ENCODE measurements at regions not wholly inside any gene's neighbourhood (a gene's known extent, or its start where the extent isn't known, plus 50 kb on each side); places are given as distances from the start of the nearest gene placed in this dataset.

- Histone ChIP-seq H3K4me3 (ENCODE audit: insufficient read depth, low read depth, low read length, poor library complexity, severe bottlenecking) (no peak overlapping the region), H3K36me3 (ENCODE audit: control insufficient read depth, insufficient read depth, low read length) (no peaks in the 10 kb centered on the region), H3K27ac (ENCODE audit: insufficient read depth, low read length, poor library complexity, severe bottlenecking) (no peak overlapping the region), H3K9me3 (ENCODE audit: control insufficient read depth, low read length) (no peaks in the 10 kb centered on the region), H3K27me3 (replicated peaks; ENCODE audit: control insufficient read depth, insufficient read depth, low read length, poor library complexity, severe bottlenecking) (peaks cover 3% of the 10 kb centered on the region), H3K4me1 (ENCODE audit: control insufficient read depth, insufficient read depth, low read length, poor library complexity, severe bottlenecking) (no peaks in the 10 kb centered on the region)
- DNase-seq, result no peak
These were observed 213.9 kb upstream of the UMPS start for GRCh38 chr3:124516333-124516732.

GRCh38 chr3:124517306-124517705 lies 212.9 kb upstream of the UMPS start:
- no peak overlapping the region for H3K27ac ChIP-seq (ENCODE audit: insufficient read depth, low read length, poor library complexity, severe bottlenecking)
- DNase-seq, result no peak

GRCh38 chr3:124518350-124518749 lies 211.9 kb upstream of the UMPS start:
- Histone ChIP-seq H3K36me3 (ENCODE audit: control insufficient read depth, insufficient read depth, low read length) (no peaks in the 10 kb centered on the region), H3K27me3 (replicated peaks; ENCODE audit: control insufficient read depth, insufficient read depth, low read length, poor library complexity, severe bottlenecking) (peaks cover 3% of the 10 kb centered on the region)
- DNase-seq, result no peak

More at GRCh38 chr3:124517306-124517705, 212.9 kb upstream of the UMPS start:
- no peak overlapping the region for H3K4me3 ChIP-seq (ENCODE audit: insufficient read depth, low read depth, low read length, poor library complexity, severe bottlenecking)
- H3K4me1 ChIP-seq (ENCODE audit: control insufficient read depth, insufficient read depth, low read length, poor library complexity, severe bottlenecking), result no peaks in the 10 kb centered on the region
- H3K36me3 ChIP-seq (ENCODE audit: control insufficient read depth, insufficient read depth, low read length), result no peaks in the 10 kb centered on the region
- no peaks in the 10 kb centered on the region for H3K9me3 ChIP-seq (ENCODE audit: control insufficient read depth, low read length)
- peaks cover 3% of the 10 kb centered on the region for H3K27me3 ChIP-seq (replicated peaks; ENCODE audit: control insufficient read depth, insufficient read depth, low read length, poor library complexity, severe bottlenecking)

GRCh38 chr3:124519591-124520194 lies 210.6 kb upstream of the UMPS start:
- Histone ChIP-seq H3K27me3 (replicated peaks; ENCODE audit: control insufficient read depth, insufficient read depth, low read length, poor library complexity, severe bottlenecking) (no peaks in the 10 kb centered on the region), H3K4me3 (ENCODE audit: insufficient read depth, low read depth, low read length, poor library complexity, severe bottlenecking) (no peak overlapping the region), H3K9me3 (ENCODE audit: control insufficient read depth, low read length) (no peaks in the 10 kb centered on the region), H3K27ac (ENCODE audit: insufficient read depth, low read length, poor library complexity, severe bottlenecking) (no peak overlapping the region), H3K36me3 (ENCODE audit: control insufficient read depth, insufficient read depth, low read length) (no peaks in the 10 kb centered on the region), H3K4me1 (ENCODE audit: control insufficient read depth, insufficient read depth, low read length, poor library complexity, severe bottlenecking) (no peaks in the 10 kb centered on the region)
- DNase-seq, result no peak

More at GRCh38 chr3:124518350-124518749, 211.9 kb upstream of the UMPS start:
- H3K4me3 ChIP-seq (ENCODE audit: insufficient read depth, low read depth, low read length, poor library complexity, severe bottlenecking), result no peak overlapping the region
- no peaks in the 10 kb centered on the region for H3K9me3 ChIP-seq (ENCODE audit: control insufficient read depth, low read length)
- H3K4me1 ChIP-seq (ENCODE audit: control insufficient read depth, insufficient read depth, low read length, poor library complexity, severe bottlenecking), result no peaks in the 10 kb centered on the region
- H3K27ac ChIP-seq (ENCODE audit: insufficient read depth, low read length, poor library complexity, severe bottlenecking), result no peak overlapping the region

GRCh38 chr3:124520970-124521369 lies 209.3 kb upstream of the UMPS start:
- Histone ChIP-seq H3K4me3 (ENCODE audit: insufficient read depth, low read depth, low read length, poor library complexity, severe bottlenecking) (no peak overlapping the region), H3K27me3 (replicated peaks; ENCODE audit: control insufficient read depth, insufficient read depth, low read length, poor library complexity, severe bottlenecking) (no peaks in the 10 kb centered on the region), H3K9me3 (ENCODE audit: control insufficient read depth, low read length) (no peaks in the 10 kb centered on the region), H3K27ac (ENCODE audit: insufficient read depth, low read length, poor library complexity, severe bottlenecking) (no peak overlapping the region), H3K36me3 (ENCODE audit: control insufficient read depth, insufficient read depth, low read length) (no peaks in the 10 kb centered on the region), H3K4me1 (ENCODE audit: control insufficient read depth, insufficient read depth, low read length, poor library complexity, severe bottlenecking) (no peaks in the 10 kb centered on the region)
- DNase-seq, result no peak

- H3K4me1 ChIP-seq (ENCODE audit: control insufficient read depth, insufficient read depth, low read length, poor library complexity, severe bottlenecking), result no peaks in the 10 kb centered on the region
- DNase-seq, result no peak
- no peaks in the 10 kb centered on the region for H3K27me3 ChIP-seq (replicated peaks; ENCODE audit: control insufficient read depth, insufficient read depth, low read length, poor library complexity, severe bottlenecking)
- no peaks in the 10 kb centered on the region for H3K9me3 ChIP-seq (ENCODE audit: control insufficient read depth, low read length)
- no peak overlapping the region for H3K27ac ChIP-seq (ENCODE audit: insufficient read depth, low read length, poor library complexity, severe bottlenecking)
- H3K36me3 ChIP-seq (ENCODE audit: control insufficient read depth, insufficient read depth, low read length), result no peaks in the 10 kb centered on the region
- no peak overlapping the region for H3K4me3 ChIP-seq (ENCODE audit: insufficient read depth, low read depth, low read length, poor library complexity, severe bottlenecking)
These were observed 208.1 kb upstream of the UMPS start for GRCh38 chr3:124522082-124522625.

GRCh38 chr3:124526601-124527000 lies 203.7 kb upstream of the UMPS start:
- no peaks in the 10 kb centered on the region for H3K9me3 ChIP-seq (ENCODE audit: control insufficient read depth, low read length)
- no peaks in the 10 kb centered on the region for H3K27me3 ChIP-seq (replicated peaks; ENCODE audit: control insufficient read depth, insufficient read depth, low read length, poor library complexity, severe bottlenecking)
- no peak overlapping the region for H3K4me3 ChIP-seq (ENCODE audit: insufficient read depth, low read depth, low read length, poor library complexity, severe bottlenecking)
- no peaks in the 10 kb centered on the region for H3K36me3 ChIP-seq (ENCODE audit: control insufficient read depth, insufficient read depth, low read length)
- H3K4me1 ChIP-seq (ENCODE audit: control insufficient read depth, insufficient read depth, low read length, poor library complexity, severe bottlenecking), result no peaks in the 10 kb centered on the region
- DNase-seq, result no peak
- H3K27ac ChIP-seq (ENCODE audit: insufficient read depth, low read length, poor library complexity, severe bottlenecking), result no peak overlapping the region

GRCh38 chr3:124529826-124530571 lies 200.3 kb upstream of the UMPS start:
- no peaks in the 10 kb centered on the region for H3K9me3 ChIP-seq (ENCODE audit: control insufficient read depth, low read length)
- no peaks in the 10 kb centered on the region for H3K4me1 ChIP-seq (ENCODE audit: control insufficient read depth, insufficient read depth, low read length, poor library complexity, severe bottlenecking)
- no peaks in the 10 kb centered on the region for H3K27me3 ChIP-seq (replicated peaks; ENCODE audit: control insufficient read depth, insufficient read depth, low read length, poor library complexity, severe bottlenecking)
- H3K27ac ChIP-seq (ENCODE audit: insufficient read depth, low read length, poor library complexity, severe bottlenecking), result no peak overlapping the region
- DNase-seq, result no peak
- H3K36me3 ChIP-seq (ENCODE audit: control insufficient read depth, insufficient read depth, low read length), result no peaks in the 10 kb centered on the region
- H3K4me3 ChIP-seq (ENCODE audit: insufficient read depth, low read depth, low read length, poor library complexity, severe bottlenecking), result no peak overlapping the region

- H3K27ac ChIP-seq (ENCODE audit: insufficient read depth, low read length, poor library complexity, severe bottlenecking), result no peak overlapping the region
These were observed 199.3 kb upstream of the UMPS start for GRCh38 chr3:124530916-124531315.

GRCh38 chr3:124532071-124532470 lies 198.2 kb upstream of the UMPS start:
- no peaks in the 10 kb centered on the region for H3K4me1 ChIP-seq (ENCODE audit: control insufficient read depth, insufficient read depth, low read length, poor library complexity, severe bottlenecking)
- no peaks in the 10 kb centered on the region for H3K9me3 ChIP-seq (ENCODE audit: control insufficient read depth, low read length)
- no peak for DNase-seq
- no peak overlapping the region for H3K4me3 ChIP-seq (ENCODE audit: insufficient read depth, low read depth, low read length, poor library complexity, severe bottlenecking)
- no peaks in the 10 kb centered on the region for H3K27me3 ChIP-seq (replicated peaks; ENCODE audit: control insufficient read depth, insufficient read depth, low read length, poor library complexity, severe bottlenecking)
- H3K27ac ChIP-seq (ENCODE audit: insufficient read depth, low read length, poor library complexity, severe bottlenecking), result no peak overlapping the region
- no peaks in the 10 kb centered on the region for H3K36me3 ChIP-seq (ENCODE audit: control insufficient read depth, insufficient read depth, low read length)

More at GRCh38 chr3:124530916-124531315, 199.3 kb upstream of the UMPS start:
- H3K4me1 ChIP-seq (ENCODE audit: control insufficient read depth, insufficient read depth, low read length, poor library complexity, severe bottlenecking), result no peaks in the 10 kb centered on the region
- no peaks in the 10 kb centered on the region for H3K36me3 ChIP-seq (ENCODE audit: control insufficient read depth, insufficient read depth, low read length)
- H3K27me3 ChIP-seq (replicated peaks; ENCODE audit: control insufficient read depth, insufficient read depth, low read length, poor library complexity, severe bottlenecking), result no peaks in the 10 kb centered on the region
- DNase-seq, result no peak
- H3K4me3 ChIP-seq (ENCODE audit: insufficient read depth, low read depth, low read length, poor library complexity, severe bottlenecking), result no peak overlapping the region
- H3K9me3 ChIP-seq (ENCODE audit: control insufficient read depth, low read length), result no peaks in the 10 kb centered on the region

All from effector memory CD4-positive, alpha-beta T cell (primary cell).